ENCODE measurements at regions not wholly inside any gene's neighbourhood (a gene's known extent, or its start where the extent isn't known, plus 50 kb on each side); places are given as distances from the start of the nearest gene placed in this dataset.

DNA sequence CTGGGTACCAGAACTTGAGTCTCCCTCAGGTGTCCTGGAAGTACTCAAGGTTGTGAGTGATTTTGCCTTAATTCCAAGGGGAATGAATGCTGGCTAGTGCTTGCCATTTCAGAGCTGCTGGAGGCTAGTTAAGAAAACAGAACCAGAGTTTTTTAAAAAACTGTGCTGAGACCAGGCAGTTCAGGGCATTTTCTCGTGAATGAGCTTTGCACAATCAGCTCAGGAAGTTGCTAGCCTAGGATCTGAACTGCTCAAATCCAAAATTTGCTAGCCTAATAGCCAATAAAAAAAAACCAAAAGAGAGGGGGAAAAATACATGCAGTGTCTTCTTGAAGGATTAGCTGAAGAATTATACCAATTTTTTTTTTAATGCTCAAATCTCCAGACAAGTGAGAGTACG is 292.7 kb downstream of the FBXW7 start:
- no TSS peak for BruUV-seq (replicated peaks)
- Histone ChIP-seq H4K20me1 (ENCODE audit: control insufficient read depth, insufficient read depth) (no peaks in the 10 kb centered on the region), H3K4me3 (no peak overlapping the region), H3K4me2 (ENCODE audit: control insufficient read depth, insufficient read depth) (no peak overlapping the region), H3K4me1 (ENCODE audit: control insufficient read depth, insufficient read depth, low read length) (no peaks in the 10 kb centered on the region), H3K9me3 (replicated peaks; ENCODE audit: control insufficient read depth, insufficient read depth, low read length) (no peaks in the 10 kb centered on the region), H3K27me3 (replicated peaks in 1 of 2; ENCODE audit: control insufficient read depth in 2 of 2, insufficient read depth in 2 of 2, low read length in 1 of 2) (no peaks in the 10 kb centered on the region; a peak in 1 of 4 replicates), H3K9ac (ENCODE audit: control insufficient read depth, insufficient read depth, low read length) (no peak overlapping the region), H3K36me3 (ENCODE audit: control insufficient read depth in 2 of 2, insufficient read depth in 2 of 2, low read length in 1 of 2) (no peaks in the 10 kb centered on the region), H3K27ac (ENCODE audit: control insufficient read depth, insufficient read depth) (no peak overlapping the region), H2AFZ (ENCODE audit: control insufficient read depth, low read depth, low read length) (no peak overlapping the region), H3K79me2 (ENCODE audit: control insufficient read depth, insufficient read depth, low read length) (no peaks in the 10 kb centered on the region)
- TF ChIP-seq YBX1 (IDR thresholded peaks at IDR 0.05) (no peak), IKZF1 (conservative IDR thresholded peaks at IDR 0.05) (no peak), MXI1 (IDR thresholded peaks at IDR 0.05; ENCODE audit: low read depth, low read length) (no peak), ZNF274 (IDR thresholded peaks at IDR 0.05; ENCODE audit: insufficient read depth, insufficient read length) (no peak), SIN3A (IDR thresholded peaks at IDR 0.05; ENCODE audit: low read depth, low read length) (no peak), PAX8 (IDR thresholded peaks at IDR 0.05) (no peak), CEBPB (IDR thresholded peaks at IDR 0.05; ENCODE audit: borderline replicate concordance in 1 of 2, low read depth in 2 of 2, low read length in 2 of 2) (no peak), ZSCAN29 (IDR thresholded peaks at IDR 0.05) (no peak), SMAD5 (IDR thresholded peaks at IDR 0.05; ENCODE audit: low read depth) (no peak), SMC3 (IDR thresholded peaks at IDR 0.05; ENCODE audit: borderline replicate concordance, low read length) (no peak), BHLHE40 (IDR thresholded peaks at IDR 0.05; ENCODE audit: borderline replicate concordance in 1 of 2, low read depth in 2 of 2, low read length in 1 of 2) (no peak), ZBTB4 (CRISPR knock-in tag; IDR thresholded peaks at IDR 0.05) (no peak), RFX5 (IDR thresholded peaks at IDR 0.05; ENCODE audit: low read depth, low read length) (no peak), BACH1 (IDR thresholded peaks at IDR 0.05; ENCODE audit: borderline replicate concordance) (no peak), POLR2AphosphoS2 (IDR thresholded peaks at IDR 0.05; ENCODE audit: low read depth, low read length) (no peak)
- TF ChIP-seq, protein P1, sequence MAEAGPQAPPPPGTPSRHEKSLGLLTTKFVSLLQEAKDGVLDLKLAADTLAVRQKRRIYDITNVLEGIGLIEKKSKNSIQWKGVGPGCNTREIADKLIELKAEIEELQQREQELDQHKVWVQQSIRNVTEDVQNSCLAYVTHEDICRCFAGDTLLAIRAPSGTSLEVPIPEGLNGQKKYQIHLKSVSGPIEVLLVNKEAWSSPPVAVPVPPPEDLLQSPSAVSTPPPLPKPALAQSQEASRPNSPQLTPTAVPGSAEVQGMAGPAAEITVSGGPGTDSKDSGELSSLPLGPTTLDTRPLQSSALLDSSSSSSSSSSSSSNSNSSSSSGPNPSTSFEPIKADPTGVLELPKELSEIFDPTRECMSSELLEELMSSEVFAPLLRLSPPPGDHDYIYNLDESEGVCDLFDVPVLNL (IDR thresholded peaks at IDR 0.05; ENCODE audit: low read depth, low read length) = no peak
- FAIRE-seq (no peak), ATAC-seq (no peak), DNase-seq (ENCODE audit: low read depth, low spot score) (no peak)
- in situ Hi-C loops (cut with MboI) = no loop called here
- POLR2A ChIA-PET = interaction anchor here (0.8 kb wide), 1 partner anchor 9 kb away, joined by 3 read pairs; no protein-coding TSS in a partner anchor
- RAD21 ChIA-PET (ENCODE audit: unreplicated experiment) = interaction anchor here (0.7 kb wide), 1 partner anchor 36 kb away, joined by 4 read pairs; no protein-coding TSS in a partner anchor
- intact Hi-C loops (cut with micrococcal nuclease; ENCODE audit: unreplicated experiment) = no loop called here
- SMC1A ChIA-PET (ENCODE audit: uncharacterized antibody, unreplicated experiment) = interaction anchor here (1.0 to 1.6 kb wide), 4 partner anchors 13 to 62 kb away, joined by 3 to 10 read pairs (median 3); no protein-coding TSS in a partner anchor
- CTCF ChIA-PET = no interaction called here
- WGBS (ENCODE audit: insufficient coverage, insufficient replicate concordance, low lambda C conversion rate, missing lambda C conversion rate) = 26% methylated on average over 2 of the region's 2 CpGs

Measured in GM12878 (cell line).